ENCODE measurements at regions not wholly inside any gene's neighbourhood (a gene's known extent, or its start where the extent isn't known, plus 50 kb on each side); places are given as distances from the start of the nearest gene placed in this dataset.

GRCh38 chr1:55589671-55590297, 374.6 kb upstream of the USP24 start:
- no peak for DNase-seq

GRCh38 chr1:55588309-55588708, 373.1 kb upstream of the USP24 start:
- no peak for DNase-seq

GRCh38 chr1:55586771-55587170, 371.6 kb upstream of the USP24 start:
- no peak for DNase-seq

GRCh38 chr1:55585402-55585792, 370.2 kb upstream of the USP24 start:
- no peak for DNase-seq

GRCh38 chr1:55584526-55585401, 369.6 kb upstream of the USP24 start:
- DNase-seq, result peak; percentile 71

- DNase-seq, result no peak
Measured at GRCh38 chr1:55582084-55582483, 366.9 kb upstream of the USP24 start.

GRCh38 chr1:55580845-55581332, 365.7 kb upstream of the USP24 start:
- no peak for DNase-seq

- DNase-seq, result no peak
Measured at GRCh38 chr1:55579332-55580001, 364.3 kb upstream of the USP24 start.

GRCh38 chr1:55578646-55579045, 363.5 kb upstream of the USP24 start:
- no peak for DNase-seq

GRCh38 chr1:55575571-55576279, 360.6 kb upstream of the USP24 start:
- no peak for DNase-seq

- DNase-seq, result no peak
Measured at GRCh38 chr1:55574691-55575225, 359.6 kb upstream of the USP24 start.

- no peak for DNase-seq
Measured at GRCh38 chr1:55572878-55573734, 357.9 kb upstream of the USP24 start.

GRCh38 chr1:55571767-55572166, 356.6 kb upstream of the USP24 start:
- no peak for DNase-seq

- DNase-seq, result no peak
Measured at GRCh38 chr1:55569417-55569816, 354.3 kb upstream of the USP24 start.

GRCh38 chr1:55568732-55569131, 353.6 kb upstream of the USP24 start:
- DNase-seq, result no peak

- no peak for DNase-seq
Measured at GRCh38 chr1:55560266-55560665, 345.1 kb upstream of the USP24 start.

- no peak for DNase-seq
Measured at GRCh38 chr1:55559842-55560241, 344.7 kb upstream of the USP24 start.

GRCh38 chr1:55559161-55559611, 344.0 kb upstream of the USP24 start:
- DNase-seq, result no peak

- DNase-seq, result no peak
Measured at GRCh38 chr1:55558515-55558914, 343.4 kb upstream of the USP24 start.

GRCh38 chr1:55555956-55556725, 341.0 kb upstream of the USP24 start:
- DNase-seq, result peak; percentile 63

- peak; percentile 74 for DNase-seq
Measured at GRCh38 chr1:55554611-55555010, 339.4 kb upstream of the USP24 start.
